ENCODE measurements at regions not wholly inside any gene's neighbourhood (a gene's known extent, or its start where the extent isn't known, plus 50 kb on each side); places are given as distances from the start of the nearest gene placed in this dataset.
"Not testable (repeated sequence)": the region's sequence is repeated elsewhere in the genome, so short reads cannot be mapped to it uniquely, and the experiment has no call there.

DNA sequence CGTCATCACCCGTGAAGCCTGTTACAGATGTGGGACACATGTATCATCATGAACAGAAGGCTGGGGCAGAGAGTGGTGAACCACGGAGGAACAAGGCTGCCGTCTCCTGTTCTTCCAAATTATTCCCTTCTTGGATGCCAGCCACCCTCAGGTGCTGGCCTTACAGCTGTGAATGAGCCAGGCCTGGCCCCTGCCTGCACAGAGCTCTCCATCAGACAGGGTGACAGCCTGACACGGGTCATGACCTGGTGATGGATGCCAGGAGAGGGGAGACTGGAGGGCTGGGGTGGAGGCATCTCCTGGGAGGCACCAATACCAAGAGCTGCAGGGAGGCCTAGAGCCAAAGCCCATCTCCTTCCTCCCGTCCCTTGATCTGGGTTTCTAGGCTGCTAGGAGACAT is 230.0 kb upstream of the C1orf174 start:
- TF ChIP-seq, protein P1, sequence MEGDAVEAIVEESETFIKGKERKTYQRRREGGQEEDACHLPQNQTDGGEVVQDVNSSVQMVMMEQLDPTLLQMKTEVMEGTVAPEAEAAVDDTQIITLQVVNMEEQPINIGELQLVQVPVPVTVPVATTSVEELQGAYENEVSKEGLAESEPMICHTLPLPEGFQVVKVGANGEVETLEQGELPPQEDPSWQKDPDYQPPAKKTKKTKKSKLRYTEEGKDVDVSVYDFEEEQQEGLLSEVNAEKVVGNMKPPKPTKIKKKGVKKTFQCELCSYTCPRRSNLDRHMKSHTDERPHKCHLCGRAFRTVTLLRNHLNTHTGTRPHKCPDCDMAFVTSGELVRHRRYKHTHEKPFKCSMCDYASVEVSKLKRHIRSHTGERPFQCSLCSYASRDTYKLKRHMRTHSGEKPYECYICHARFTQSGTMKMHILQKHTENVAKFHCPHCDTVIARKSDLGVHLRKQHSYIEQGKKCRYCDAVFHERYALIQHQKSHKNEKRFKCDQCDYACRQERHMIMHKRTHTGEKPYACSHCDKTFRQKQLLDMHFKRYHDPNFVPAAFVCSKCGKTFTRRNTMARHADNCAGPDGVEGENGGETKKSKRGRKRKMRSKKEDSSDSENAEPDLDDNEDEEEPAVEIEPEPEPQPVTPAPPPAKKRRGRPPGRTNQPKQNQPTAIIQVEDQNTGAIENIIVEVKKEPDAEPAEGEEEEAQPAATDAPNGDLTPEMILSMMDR (conservative IDR thresholded peaks at IDR 0.05): no peak

DNA sequence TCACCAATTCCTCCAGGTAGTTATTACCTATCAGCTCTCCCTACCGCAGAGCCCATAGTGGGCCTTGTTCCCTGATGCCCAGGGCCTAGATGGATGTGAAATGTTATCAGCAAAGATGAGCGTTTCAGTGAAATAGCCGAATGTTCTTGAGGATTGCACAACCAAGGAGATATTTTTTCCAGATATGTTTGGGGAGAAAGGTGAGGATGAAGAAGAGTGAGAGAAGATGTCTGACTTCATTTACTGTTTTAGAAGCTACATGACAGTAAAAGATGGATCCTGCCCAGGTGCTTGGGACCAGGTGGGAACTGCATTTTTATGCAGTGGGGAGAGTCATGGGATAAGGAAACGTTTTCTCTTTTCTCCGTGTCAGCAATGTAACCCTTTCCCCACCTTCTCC is 231.7 kb upstream of the C1orf174 start:
- H3K27ac ChIP-seq: no peak overlapping the region
- TF ChIP-seq, protein P1 (conservative IDR thresholded peaks at IDR 0.05): no peak

More for the DNA sequence above, 230.0 kb upstream of the C1orf174 start:
- H3K27ac ChIP-seq: no peak overlapping the region

DNA sequence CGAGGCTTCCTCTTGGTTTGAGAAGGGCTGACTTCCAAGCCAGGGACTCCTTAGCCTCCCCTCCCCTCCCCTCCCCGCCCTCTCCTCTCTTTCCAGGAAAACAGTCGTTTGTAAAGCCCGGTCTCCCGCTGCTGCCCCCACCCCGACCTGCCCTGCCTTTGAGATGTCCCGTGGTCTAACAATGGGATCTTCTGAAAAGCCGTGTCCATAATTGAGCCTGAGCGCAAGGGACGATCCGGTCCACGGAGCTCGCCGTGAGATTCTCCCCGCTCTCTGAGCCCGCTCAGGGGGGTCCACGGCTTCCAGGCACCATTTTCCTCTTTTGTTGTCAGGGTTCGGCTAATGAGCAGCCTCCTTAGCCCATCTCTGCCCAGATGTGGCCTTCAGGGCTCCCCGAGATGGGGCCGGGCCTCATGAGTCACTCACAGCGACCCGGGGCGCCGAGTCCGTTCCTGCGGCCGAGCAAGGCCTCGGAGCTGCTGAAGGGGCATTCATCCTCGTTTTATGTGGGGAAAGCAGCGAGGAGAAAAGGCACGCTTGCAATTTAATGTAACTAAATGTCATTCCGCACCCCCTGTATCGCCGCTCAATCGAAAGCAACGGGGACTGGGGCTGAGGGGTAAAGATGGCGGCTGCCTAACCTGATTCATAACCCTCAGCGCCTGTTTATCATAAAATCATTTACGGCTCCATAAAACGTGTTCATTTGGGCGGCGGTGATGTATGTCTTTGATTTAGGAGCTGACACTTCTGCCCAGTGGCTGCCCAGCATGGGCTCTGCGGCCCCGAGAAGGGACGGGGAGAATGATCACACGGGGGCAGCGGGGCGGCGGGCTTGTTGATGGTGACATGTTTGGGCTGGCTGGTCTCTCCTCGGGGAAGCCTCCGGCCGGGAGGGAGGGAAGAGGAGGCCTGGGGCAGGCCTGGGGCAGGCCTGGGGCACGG is 232.6 kb upstream of the C1orf174 start:
- H3K27ac ChIP-seq: no peak overlapping the region
- TF ChIP-seq, protein P1 (conservative IDR thresholded peaks at IDR 0.05): no peak

GRCh38 chr1:4133297-4133938 is 233.3 kb upstream of the C1orf174 start:
- TF ChIP-seq, protein P1 (conservative IDR thresholded peaks at IDR 0.05): no peak
- H3K27ac ChIP-seq: no peak overlapping the region

GRCh38 chr1:4133939-4134321 is 233.9 kb upstream of the C1orf174 start:
- H3K27ac ChIP-seq: no peak overlapping the region
- TF ChIP-seq, protein P1 (conservative IDR thresholded peaks at IDR 0.05): no peak

- not testable (repeated sequence) for H3K27ac ChIP-seq
Observed at GRCh38 chr1:4135853-4136252, 235.8 kb upstream of the C1orf174 start.

GRCh38 chr1:4137621-4138415 is 237.7 kb upstream of the C1orf174 start:
- TF ChIP-seq, protein P1 (conservative IDR thresholded peaks at IDR 0.05): no peak
- H3K27ac ChIP-seq: no peak overlapping the region

Measured in VCaP (cell line).